Activated CD4-positive, alpha-beta T cell treated with anti-CD3 and anti-CD28 coated beads, Interleukin-2, amount 50 U/mL, for 24 hours (primary cell): ENCODE measurements at regions not wholly inside any gene's neighbourhood (a gene's known extent, or its start where the extent isn't known, plus 50 kb on each side); places are given as distances from the start of the nearest gene placed in this dataset.
"Not testable (repeated sequence)": the region's sequence is repeated elsewhere in the genome, so short reads cannot be mapped to it uniquely, and the experiment has no call there.

Experiments
- DNase-seq, 2 donors: peaks; one replicate each; pipeline ENCODE4 v3.0.0-alpha.2; 2020; ENCODE audit warnings: low read depth in 1 of 2, low spot score in 1 of 2

GRCh38 chr1:223018534-223018933 lies 124.5 kb downstream of the TLR5 start:
- no peak for DNase-seq

GRCh38 chr1:223019256-223019655 lies 123.8 kb downstream of the TLR5 start:
- no peak for DNase-seq

DNA sequence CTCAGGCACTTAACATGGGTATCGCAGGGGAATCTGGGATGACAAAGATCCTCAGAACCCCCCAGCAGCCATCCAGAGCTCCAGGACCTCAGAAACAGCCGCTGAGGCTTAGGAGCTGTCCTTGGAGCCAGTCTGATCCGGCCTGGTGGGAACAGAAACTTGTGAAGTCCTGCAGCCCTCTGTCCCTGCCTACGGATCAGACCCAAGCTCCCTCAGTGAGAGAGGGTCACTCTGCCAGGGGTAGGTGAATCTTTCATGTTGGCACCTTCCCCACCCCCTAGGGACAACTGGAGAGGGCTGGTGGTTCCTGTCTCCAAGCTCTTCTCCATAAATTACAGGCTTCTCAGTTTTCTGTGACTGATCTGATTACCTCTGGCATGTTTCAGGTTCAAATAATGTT lies 122.3 kb downstream of the TLR5 start:
- no peak for DNase-seq

DNA sequence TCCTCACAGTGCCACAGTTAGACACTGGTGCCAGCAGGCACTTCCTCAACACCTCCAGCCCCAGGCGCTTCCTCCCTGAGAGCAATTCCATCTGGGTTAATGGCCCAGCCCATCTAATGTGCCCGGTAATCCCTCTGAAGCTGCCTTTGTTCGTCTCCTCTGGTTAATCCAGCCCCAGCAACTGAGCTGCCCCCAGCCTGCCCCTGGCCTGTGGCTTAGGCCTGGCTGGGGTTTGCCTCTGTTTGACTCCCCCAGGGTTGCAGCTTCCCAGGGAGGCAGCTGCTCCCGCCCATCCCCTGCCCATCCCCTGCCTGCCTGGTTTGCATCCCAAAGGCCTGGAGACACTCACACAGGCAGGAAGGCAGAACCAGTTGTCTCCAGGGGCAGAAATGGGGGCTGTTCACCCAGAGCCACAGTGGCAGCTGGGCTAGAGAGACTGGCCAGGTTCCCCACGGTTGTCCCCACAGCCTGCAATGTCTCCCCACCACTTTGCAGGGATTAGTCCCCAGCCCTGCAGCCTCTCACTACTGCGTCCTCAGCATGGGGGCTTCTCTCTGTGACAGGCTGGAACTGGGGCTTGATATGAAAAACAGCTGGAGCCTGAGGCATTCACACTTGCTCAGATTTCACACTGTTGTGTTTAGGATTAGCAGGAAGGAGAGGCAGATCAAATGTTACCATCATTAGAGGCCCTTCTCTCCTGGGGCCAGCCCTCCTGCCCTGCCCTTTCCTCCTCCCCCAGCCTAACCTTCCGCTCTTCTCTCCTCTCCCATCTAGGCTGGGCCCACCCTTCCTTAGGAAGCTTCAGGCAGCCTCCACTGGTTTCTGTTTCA lies 120.2 kb downstream of the TLR5 start:
- DNase-seq = no peak

DNA sequence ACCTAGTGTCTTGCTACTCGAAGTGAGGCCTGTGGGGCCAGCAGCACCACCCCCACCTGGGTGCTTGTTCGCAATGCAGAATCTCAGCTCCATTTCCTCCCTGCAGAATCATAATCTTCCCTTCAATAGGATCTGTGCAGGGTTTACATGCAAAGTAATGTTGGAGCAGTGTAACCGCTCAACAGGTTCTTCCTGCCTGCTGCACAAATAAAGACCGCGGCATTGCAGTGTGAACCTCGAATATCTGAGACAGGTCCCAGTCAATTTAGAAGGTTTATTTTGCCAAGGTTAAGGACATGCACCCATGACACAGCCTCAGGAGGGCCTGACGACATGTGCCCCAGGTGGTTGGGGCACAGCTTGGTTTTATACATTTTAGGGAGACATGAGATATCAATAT lies 119.2 kb downstream of the TLR5 start:
- no peak for DNase-seq

GRCh38 chr1:223024486-223024885 lies 118.6 kb downstream of the TLR5 start:
- DNase-seq = not testable (repeated sequence)

DNA sequence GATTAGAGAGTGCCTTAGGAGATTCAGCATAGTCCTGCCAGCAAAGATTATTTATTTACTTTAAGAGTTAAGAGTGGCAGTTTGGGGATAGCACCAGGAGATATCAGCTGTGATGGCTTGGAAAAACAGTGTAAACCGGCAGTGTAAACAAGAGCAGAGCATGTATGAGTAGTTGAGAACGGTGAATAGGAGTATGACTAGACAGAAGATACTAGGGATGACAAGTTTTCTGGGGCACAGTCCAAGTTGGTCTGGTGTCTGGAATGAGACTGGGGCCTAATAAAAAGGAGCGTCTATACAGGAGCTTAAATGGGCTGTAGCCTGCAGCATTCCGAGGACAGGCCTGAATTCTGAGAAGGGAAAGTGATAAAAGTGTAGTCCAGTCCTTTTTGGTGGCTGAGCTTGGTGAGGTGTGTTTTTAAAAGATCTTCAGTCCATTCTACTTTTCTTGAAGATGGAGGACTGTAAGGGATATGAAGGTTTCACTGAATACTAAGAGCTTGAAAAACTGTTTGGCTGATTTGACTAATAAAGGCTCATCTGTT lies 117.8 kb downstream of the TLR5 start:
- DNase-seq = not testable (repeated sequence)

DNA sequence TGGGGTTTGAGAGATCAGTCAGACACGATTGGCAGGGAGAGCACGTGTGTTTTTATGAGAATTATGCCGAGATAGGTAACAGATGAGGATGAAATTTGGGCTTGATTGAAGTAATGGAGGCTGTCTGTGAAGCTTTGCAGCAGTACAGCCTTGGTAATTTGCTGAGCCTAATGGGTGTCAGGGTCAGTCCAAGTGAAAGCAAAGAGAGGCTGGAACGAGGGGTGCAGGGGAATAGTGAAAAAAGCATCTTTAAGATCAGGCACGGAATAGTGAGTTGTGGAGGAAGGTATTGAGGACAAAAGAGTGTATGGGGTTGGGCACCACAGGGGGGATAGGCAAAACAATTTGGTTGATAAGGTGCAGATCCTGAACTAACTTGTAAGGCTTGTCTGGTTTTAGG lies 116.4 kb downstream of the TLR5 start:
- not testable (repeated sequence) for DNase-seq

DNA sequence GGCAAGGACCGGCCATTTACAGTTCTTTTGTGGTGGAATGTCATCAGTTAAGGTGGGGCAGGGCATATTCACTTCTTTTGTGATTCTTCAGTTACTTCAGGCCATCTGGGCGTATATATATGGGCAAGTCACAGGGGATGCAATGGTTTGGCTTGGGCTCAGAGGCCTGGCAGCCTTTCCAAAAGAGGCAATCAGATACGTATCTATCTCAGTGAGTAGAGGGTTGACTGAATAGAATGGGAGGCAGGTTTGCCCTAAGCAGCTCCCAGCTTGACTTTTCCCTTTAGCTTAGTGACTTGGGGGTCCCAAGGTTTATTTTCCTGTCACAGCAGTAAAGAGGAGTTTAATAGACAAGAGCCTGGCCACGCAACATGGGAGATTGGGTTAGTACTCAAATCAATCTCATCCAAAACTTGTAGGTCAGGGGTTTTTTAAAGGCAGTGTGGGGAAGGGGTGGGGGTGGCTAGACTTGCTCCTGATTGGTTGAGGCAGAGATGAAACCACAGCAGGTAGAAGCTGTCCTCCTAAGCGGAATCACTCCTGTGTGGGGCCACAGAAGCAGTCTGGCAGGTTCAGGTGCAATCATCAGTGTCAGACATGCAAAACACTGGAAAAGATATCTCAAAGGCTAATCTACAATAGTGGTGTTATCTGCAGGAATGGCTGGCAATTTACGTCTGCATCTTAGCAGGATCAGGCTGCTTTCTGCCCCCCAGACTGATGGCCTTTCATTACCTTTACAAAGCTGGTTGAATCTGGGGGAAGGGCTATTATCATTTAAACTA lies 112.9 kb downstream of the TLR5 start:
- DNase-seq = no peak

DNA sequence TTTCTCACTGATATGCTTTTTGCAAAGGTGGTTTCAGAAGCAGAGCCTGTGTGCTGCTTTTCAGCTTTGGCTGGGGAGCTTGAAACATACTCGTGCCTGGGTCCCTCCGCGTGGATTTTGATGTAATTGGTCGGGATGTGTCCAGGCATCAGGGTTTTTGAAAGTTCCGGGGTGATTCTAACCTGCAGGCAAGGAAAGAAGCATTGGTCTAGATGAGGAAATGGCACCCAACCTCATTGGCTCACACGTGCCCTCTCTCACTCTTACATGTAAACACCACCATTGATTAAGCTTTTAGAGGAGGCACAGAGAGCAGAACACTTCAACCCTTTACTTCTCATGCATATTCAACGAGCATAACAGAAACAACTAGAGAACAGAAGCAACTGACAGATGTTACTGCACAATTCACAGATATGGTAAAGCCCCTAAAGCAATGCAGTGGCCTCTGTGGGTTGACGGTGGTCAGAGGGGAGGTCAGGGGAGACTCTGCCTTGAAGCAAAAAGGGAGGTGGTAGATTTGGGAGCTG lies 112.1 kb downstream of the TLR5 start:
- DNase-seq = no peak

GRCh38 chr1:223031733-223032601 lies 111.1 kb downstream of the TLR5 start:
- DNase-seq = no peak

GRCh38 chr1:223033658-223034057 lies 109.4 kb downstream of the TLR5 start:
- DNase-seq = no peak

DNA sequence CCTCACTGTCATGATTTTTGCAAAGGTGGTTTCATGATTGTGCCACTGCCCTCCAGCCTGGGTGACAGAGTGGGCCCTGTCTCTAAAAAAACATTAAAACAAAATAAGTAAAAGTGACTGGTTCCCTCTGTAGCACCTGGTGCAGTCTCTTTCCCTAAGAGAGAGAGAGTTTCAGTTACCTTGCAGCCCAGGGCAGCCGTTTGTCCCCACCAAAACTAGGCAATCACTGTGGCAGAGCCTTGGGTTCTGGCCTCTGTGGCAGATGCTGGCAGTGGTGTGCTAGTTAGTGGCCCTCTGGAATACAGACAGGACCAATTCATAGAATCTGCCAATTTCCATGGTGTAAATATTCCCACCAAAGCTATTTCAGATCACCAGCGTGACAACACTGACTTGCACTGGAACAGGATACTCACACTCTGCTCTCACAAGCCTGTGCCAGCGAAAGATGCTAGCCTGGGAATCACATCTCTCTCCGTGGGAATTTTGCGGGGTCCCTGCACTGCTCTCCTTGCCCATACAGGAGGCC lies 108.7 kb downstream of the TLR5 start:
- no peak for DNase-seq

GRCh38 chr1:223035724-223036478 lies 107.1 kb downstream of the TLR5 start:
- DNase-seq = no peak

GRCh38 chr1:223036479-223036845 lies 106.6 kb downstream of the TLR5 start:
- DNase-seq = no peak

DNA sequence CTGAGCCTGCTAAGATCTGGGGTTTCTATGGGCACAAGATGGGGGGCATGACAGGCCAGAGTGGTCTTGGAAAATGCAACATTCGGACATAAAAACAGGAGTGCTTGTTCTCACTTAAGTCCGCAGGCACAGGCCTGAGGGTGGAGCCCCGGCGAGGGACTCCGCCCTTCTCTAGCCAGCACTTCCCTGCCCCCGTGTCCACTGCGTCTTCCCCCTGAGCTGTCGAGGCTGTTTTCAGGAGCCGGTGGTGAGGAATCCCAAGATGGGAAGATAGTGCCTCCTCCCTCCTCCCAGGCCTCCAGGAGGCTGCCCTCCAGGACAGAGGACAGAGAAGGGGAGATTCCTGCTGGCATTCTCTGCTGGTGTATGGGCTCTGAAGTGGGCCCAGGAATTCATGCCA lies 105.2 kb downstream of the TLR5 start:
- DNase-seq = no peak

GRCh38 chr1:223038288-223039006 lies 104.6 kb downstream of the TLR5 start:
- DNase-seq = no peak

- DNase-seq = no peak
Measured at GRCh38 chr1:223039990-223040389, 103.1 kb downstream of the TLR5 start.

- DNase-seq = no peak
Measured at GRCh38 chr1:223041481-223041880, 101.6 kb downstream of the TLR5 start.
